SK-N-SH (cell line): ENCODE measurements at regions not wholly inside any gene's neighbourhood (a gene's known extent, or its start where the extent isn't known, plus 50 kb on each side); places are given as distances from the start of the nearest gene placed in this dataset.

ENCODE experiments used
- CTCF ChIP-seq: fragments of 200-600 bp; sonication (generic); IDR thresholded peaks from 2 replicates; pipeline ENCODE4 v1.6.1; 2017; ENCODE audit warnings: antibody characterized with exemption, mild to moderate bottlenecking, moderate library complexity
- NFIC ChIP-seq: IDR thresholded peaks from 2 replicates; pipeline ENCODE4 v1.4.0; 2012; ENCODE audit warnings: borderline replicate concordance
- POLR2AphosphoS5 ChIP-seq: IDR thresholded peaks from 2 replicates; pipeline ENCODE4 v1.6.1; 2012; ENCODE audit warnings: low read depth, low read length
- REST ChIP-seq: IDR thresholded peaks from 2 replicates; pipeline ENCODE4 v1.6.1; 2012; ENCODE audit warnings: mild to moderate bottlenecking, low read depth, low read length, moderate library complexity
- SIN3A ChIP-seq: IDR thresholded peaks from 2 replicates; pipeline ENCODE4 v1.6.1; 2012; ENCODE audit warnings: low read depth, mild to moderate bottlenecking, low read length, moderate library complexity, borderline replicate concordance
- SMC3 ChIP-seq: IDR thresholded peaks from 2 replicates; pipeline ENCODE4 v1.6.1; 2012; ENCODE audit warnings: low read depth, low read length, improper control_type of control experiment
- YY1 ChIP-seq: IDR thresholded peaks from 2 replicates; pipeline ENCODE4 v1.4.0; 2012; ENCODE audit warnings: low read depth, mild to moderate bottlenecking
- TF ChIP-seq, protein P1 (sequence below): IDR thresholded peaks from 2 replicates; pipeline ENCODE4 v1.4.0; 2012; ENCODE audit warnings: low read depth

GRCh38 chr17:77371117-77371887 lies 230.5 kb downstream of the SEC14L1 start:
- TF ChIP-seq SMC3 (no peak), YY1 (no peak), CTCF (no peak), NFIC (no peak), REST (no peak), POLR2AphosphoS5 (no peak), SIN3A (no peak)
- TF ChIP-seq, protein P1, sequence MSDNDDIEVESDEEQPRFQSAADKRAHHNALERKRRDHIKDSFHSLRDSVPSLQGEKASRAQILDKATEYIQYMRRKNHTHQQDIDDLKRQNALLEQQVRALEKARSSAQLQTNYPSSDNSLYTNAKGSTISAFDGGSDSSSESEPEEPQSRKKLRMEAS: no peak
